CD4-positive, alpha-beta T cell (primary cell): ENCODE measurements at regions not wholly inside any gene's neighbourhood (a gene's known extent, or its start where the extent isn't known, plus 50 kb on each side); places are given as distances from the start of the nearest gene placed in this dataset.

Experiments used
- ATAC-seq: fragments of 200-7000 bp; cut with Tn5 transposase; one replicate; pipeline ENCODE4 v1.10.0; 2022; ENCODE audit warnings: mild to moderate bottlenecking; ENCODE audit not compliant: poor library complexity
- CTCF ChIA-PET: fragments of 350-600 bp; sonication (Branson Sonifier 250); formaldehyde crosslinking; loops from one replicate; lab custom pipeline; 2021; ENCODE audit warnings: antibody characterized with exemption, inconsistent platforms; lab: Charles Lee
- POLR2A ChIA-PET: fragments of 350-600 bp; sonication (Branson Sonifier 250); formaldehyde crosslinking; loops from one replicate; lab custom pipeline; 2021; ENCODE audit warnings: antibody characterized with exemption, inconsistent platforms; lab: Charles Lee
- DNase-seq, 14 experiments: peaks; one replicate each; pipeline ENCODE4 v3.0.0-alpha.2; 2013 to 2020; ENCODE audit warnings: mixed read lengths in 2 of 14
- H3K27ac ChIP-seq, 2 donors: one replicate each; pipeline versions ENCODE4 v1.5.1 to v1.7.0; 2013; ENCODE audit warnings: low read length in 2 of 2, low read depth in 1 of 2, mild to moderate bottlenecking in 1 of 2
- H3K27me3 ChIP-seq, 2 experiments: 1 replicate in 1 of 2; 2 replicates in 1 of 2; pipeline versions ENCODE4 v1.6.1 to v1.7.0; 2013; ENCODE audit warnings: low read length in 2 of 2, control low read depth in 1 of 2, mild to moderate bottlenecking in 1 of 2, moderate library complexity in 1 of 2; ENCODE audit not compliant: insufficient read depth in 2 of 2, control insufficient read depth in 1 of 2
- H3K36me3 ChIP-seq: one replicate; pipeline ENCODE4 v1.6.1; 2013; ENCODE audit warnings: low read length, control low read depth; ENCODE audit not compliant: insufficient read depth
- H3K4me1 ChIP-seq: one replicate; pipeline ENCODE4 v1.6.1; 2013; ENCODE audit warnings: low read length, control low read depth; ENCODE audit not compliant: insufficient read depth
- H3K4me3 ChIP-seq: one replicate; pipeline ENCODE4 v1.5.1; 2013; ENCODE audit warnings: mild to moderate bottlenecking, low read length, moderate library complexity
- H3K9me3 ChIP-seq, 2 experiments: 1 replicate in 1 of 2; 2 replicates in 1 of 2; pipeline versions ENCODE4 v1.6.1 to v1.7.0; 2013; ENCODE audit warnings: low read length in 2 of 2, mild to moderate bottlenecking in 2 of 2, control low read depth in 1 of 2, moderate library complexity in 1 of 2; ENCODE audit not compliant: control insufficient read depth in 1 of 2, insufficient read depth in 1 of 2
- H3K27ac Mint-ChIP-seq: one replicate; pipeline ENCODE4 v1.8.0; 2020; ENCODE audit warnings: mixed read lengths
- H3K27me3 Mint-ChIP-seq: one replicate; pipeline ENCODE4 v1.8.0; 2021; ENCODE audit warnings: mixed read lengths
- H3K36me3 Mint-ChIP-seq: one replicate; pipeline ENCODE4 v1.8.0; 2021; ENCODE audit warnings: low read depth, mixed read lengths
- H3K4me1 Mint-ChIP-seq: one replicate; pipeline ENCODE4 v1.8.0; 2021; ENCODE audit warnings: low read depth, mixed read lengths
- H3K4me3 Mint-ChIP-seq: one replicate; pipeline ENCODE4 v1.8.0; 2020; ENCODE audit warnings: mild to moderate bottlenecking, mixed read lengths
- H3K9me3 Mint-ChIP-seq: one replicate; pipeline ENCODE4 v1.8.0; 2020; ENCODE audit warnings: mixed read lengths
- CTCF ChIP-seq: fragments of 200-600 bp; IDR thresholded peaks from one replicate; pipeline ENCODE4 v1.8.0; 2022; ENCODE audit warnings: antibody characterized with exemption, mild to moderate bottlenecking
- intact Hi-C, 2 experiments: fragments of 100-400 bp; cut with DNase I in 1 of 2; cut with micrococcal nuclease in 1 of 2; formaldehyde crosslinking; loops; one replicate each; pipeline versions ENCODE4 v1.15.1 to v1.9.0; 2023 to 2025; cut with DNase I, micrococcal nuclease

GRCh38 chr1:194818674-194819073 is 1632.3 kb upstream of the B3GALT2 start:
- Mint-ChIP-seq H3K36me3 (no peaks in the 10 kb centered on the region), H3K4me1 (no peaks in the 10 kb centered on the region), H3K27ac (no peak overlapping the region), H3K4me3 (no peak overlapping the region), H3K9me3 (no peaks in the 10 kb centered on the region), H3K27me3 (no peaks in the 10 kb centered on the region)
- TF ChIP-seq CTCF, result no peak
- Histone ChIP-seq H3K36me3 (no peaks in the 10 kb centered on the region), H3K27me3 (no peaks in the 10 kb centered on the region), H3K27ac (no peak overlapping the region), H3K9me3 (peaks cover 0 to 3% of the 10 kb centered on the region in 2 experiments), H3K4me1 (no peaks in the 10 kb centered on the region), H3K4me3 (no peak overlapping the region)
- ChIA-PET POLR2A (no interaction called here), CTCF (no interaction called here)
- DNase-seq (no peak), ATAC-seq (no peak)
- intact Hi-C loops, result no loop called here

DNA sequence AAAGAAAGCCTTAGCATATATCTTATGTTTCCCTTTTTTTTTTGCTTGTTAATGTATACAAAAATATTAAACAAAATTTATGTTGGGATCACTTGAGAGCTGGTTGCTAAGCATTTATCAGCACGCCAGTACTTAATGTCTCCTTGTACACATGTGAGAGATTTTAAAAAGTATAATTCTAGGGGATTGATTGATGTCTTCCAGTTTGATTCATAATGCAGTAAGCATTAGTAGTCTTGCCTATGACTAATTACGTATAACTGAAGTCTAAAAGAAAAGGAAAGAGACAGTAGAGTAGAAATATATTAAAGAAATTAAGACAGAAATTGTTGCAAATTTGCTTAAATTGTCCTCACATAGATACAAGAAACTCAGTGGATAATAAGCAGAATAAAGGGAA is 1630.4 kb upstream of the B3GALT2 start:
- POLR2A ChIA-PET, result no interaction called here
- no peak overlapping the region for H3K27ac ChIP-seq
- CTCF ChIA-PET, result no interaction called here

DNA sequence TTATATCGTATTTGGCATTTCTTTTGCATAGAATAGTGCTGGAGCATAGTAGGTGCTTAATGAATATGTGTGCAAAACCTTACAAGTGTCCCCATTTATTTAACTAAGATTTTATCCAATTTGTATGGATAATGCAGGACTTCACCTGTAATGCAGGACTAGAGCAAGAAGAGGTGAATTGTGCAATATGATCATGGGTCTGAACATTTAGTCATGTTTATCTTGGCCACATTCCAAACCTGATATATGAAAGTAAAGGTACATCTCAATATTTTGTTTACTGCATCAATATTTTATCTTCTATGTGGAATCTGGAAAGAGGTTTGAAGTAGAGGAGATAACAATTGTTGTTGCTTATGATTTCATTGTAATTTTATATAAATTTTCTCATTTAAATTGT is 1626.7 kb upstream of the B3GALT2 start:
- no peaks in the 10 kb centered on the region for H3K36me3 Mint-ChIP-seq
- Histone ChIP-seq H3K36me3 (no peaks in the 10 kb centered on the region), H3K4me1 (no peaks in the 10 kb centered on the region), H3K27me3 (no peaks in the 10 kb centered on the region), H3K4me3 (no peak overlapping the region), H3K27ac (no peak overlapping the region), H3K9me3 (peaks cover 0 to 3% of the 10 kb centered on the region in 2 experiments)
- TF ChIP-seq CTCF, result no peak
- H3K4me1 Mint-ChIP-seq, result no peaks in the 10 kb centered on the region
- no peaks in the 10 kb centered on the region for H3K27me3 Mint-ChIP-seq
- ChIA-PET POLR2A (no interaction called here), CTCF (no interaction called here)
- intact Hi-C loops, result no loop called here
- no peak overlapping the region for H3K4me3 Mint-ChIP-seq
- ATAC-seq (no peak), DNase-seq (no peak)
- no peak overlapping the region for H3K27ac Mint-ChIP-seq
- H3K9me3 Mint-ChIP-seq, result no peaks in the 10 kb centered on the region

More for the DNA sequence above, 1630.4 kb upstream of the B3GALT2 start:
- no peak for TF ChIP-seq CTCF
- no peak for DNase-seq
- Mint-ChIP-seq H3K27ac (no peak overlapping the region), H3K4me3 (no peak overlapping the region), H3K4me1 (no peaks in the 10 kb centered on the region), H3K9me3 (no peaks in the 10 kb centered on the region), H3K36me3 (no peaks in the 10 kb centered on the region), H3K27me3 (no peaks in the 10 kb centered on the region)
- Histone ChIP-seq H3K27me3 (no peaks in the 10 kb centered on the region), H3K36me3 (no peaks in the 10 kb centered on the region), H3K4me1 (no peaks in the 10 kb centered on the region), H3K4me3 (no peak overlapping the region), H3K9me3 (peaks cover 0 to 3% of the 10 kb centered on the region in 2 experiments)
- no peak for ATAC-seq
- intact Hi-C loops, result no loop called here
